A673 (cell line): ENCODE measurements at regions not wholly inside any gene's neighbourhood (a gene's known extent, or its start where the extent isn't known, plus 50 kb on each side); places are given as distances from the start of the nearest gene placed in this dataset.

Experiments used
- BruUV-seq: library from RNA; stranded (reverse); fragments of 400-500 nt; replicated peaks from 2 replicates; lab custom pipeline; 2021; lab: Mats Ljungman, UMichigan
- CTCF ChIA-PET: fragments of 300-600 bp; sonication (Branson Sonifier 250); formaldehyde crosslinking; loops from one replicate; lab custom pipeline; 2022; ENCODE audit warnings: antibody characterized with exemption; lab: Charles Lee
- POLR2A ChIA-PET: fragments of 300-600 bp; sonication (Branson Sonifier 250); formaldehyde crosslinking; loops from one replicate; lab custom pipeline; 2022; ENCODE audit warnings: antibody characterized with exemption; ENCODE audit not compliant: low non-redundant PET; lab: Charles Lee
- DNase-seq: peaks from one replicate; pipeline ENCODE4 v3.0.0-alpha.2; 2015; ENCODE audit warnings: low spot score
- H3K27ac ChIP-seq: fragments of 200-600 bp; sonication (generic); 2 replicates; pipeline ENCODE4 v1.5.1; 2016; ENCODE audit warnings: mixed run types, low read depth, mild to moderate bottlenecking, mixed read lengths, antibody characterized with exemption, low read length; ENCODE audit not compliant: poor library complexity, severe bottlenecking
- H3K27me3 ChIP-seq: fragments of 200-600 bp; sonication (generic); replicated peaks from 2 replicates; pipeline ENCODE4 v1.6.1; 2017; ENCODE audit warnings: mixed run types, low read depth, mild to moderate bottlenecking, mixed read lengths, antibody characterized with exemption, low read length; ENCODE audit not compliant: insufficient read depth, poor library complexity
- H3K36me3 ChIP-seq: fragments of 200-600 bp; sonication (generic); 2 replicates; pipeline ENCODE4 v1.6.1; 2016; ENCODE audit warnings: mixed run types, mild to moderate bottlenecking, mixed read lengths, antibody characterized with exemption, low read length; ENCODE audit not compliant: insufficient read depth, poor library complexity, severe bottlenecking
- H3K4me1 ChIP-seq: fragments of 200-600 bp; sonication (generic); 2 replicates; pipeline ENCODE4 v1.6.1; 2017; ENCODE audit warnings: mixed run types, mild to moderate bottlenecking, mixed read lengths, antibody characterized with exemption, low read length; ENCODE audit not compliant: insufficient read depth, poor library complexity, severe bottlenecking
- H3K4me3 ChIP-seq: fragments of 200-600 bp; sonication (generic); 2 replicates; pipeline ENCODE4 v1.5.1; 2016; ENCODE audit warnings: low read depth, mixed run types, mild to moderate bottlenecking, mixed read lengths, low read length; ENCODE audit not compliant: poor library complexity, severe bottlenecking
- H3K9me3 ChIP-seq: fragments of 200-600 bp; sonication (generic); 2 replicates; pipeline ENCODE4 v1.6.1; 2016; ENCODE audit warnings: mixed run types, low read depth, mild to moderate bottlenecking, mixed read lengths, antibody characterized with exemption, low read length; ENCODE audit not compliant: poor library complexity, severe bottlenecking
- CTCF ChIP-seq: fragments of 300-800, 200-600 bp; sonication (generic); conservative IDR thresholded peaks from 2 replicates; pipeline ENCODE4 v1.5.1; 2017; ENCODE audit warnings: low read depth, mild to moderate bottlenecking, antibody characterized with exemption, low read length, moderate library complexity, mixed read lengths
- EZH2 ChIP-seq: fragments of 200-600 bp; sonication (generic); IDR thresholded peaks from 2 replicates; pipeline ENCODE4 v1.6.1; 2017; ENCODE audit warnings: borderline replicate concordance, low read depth, mild to moderate bottlenecking, mixed read lengths, antibody characterized with exemption, low read length; ENCODE audit not compliant: poor library complexity, severe bottlenecking
- intact Hi-C: fragments of 100-400 bp; cut with micrococcal nuclease; formaldehyde crosslinking; loops from one replicate; pipeline ENCODE4 v1.10.0; 2022; ENCODE audit not compliant: unreplicated experiment

GRCh38 chr22:49656291-49656851 is 171.3 kb downstream of the BRD1 start:
- no peaks in the 10 kb centered on the region for H3K27me3 ChIP-seq
- TF ChIP-seq EZH2, result no peak
- no peak overlapping the region for H3K4me3 ChIP-seq
- no peak for DNase-seq
- no peaks in the 10 kb centered on the region for H3K4me1 ChIP-seq
- H3K9me3 ChIP-seq, result no peaks in the 10 kb centered on the region
- H3K27ac ChIP-seq, result no peak overlapping the region
- ChIA-PET CTCF (no interaction called here), POLR2A (no interaction called here)
- intact Hi-C loops, result no loop called here
- no TSS peak for BruUV-seq
- H3K36me3 ChIP-seq, result no peaks in the 10 kb centered on the region

- no peaks in the 10 kb centered on the region for H3K9me3 ChIP-seq
- no peak overlapping the region for H3K27ac ChIP-seq
- no peaks in the 10 kb centered on the region for H3K36me3 ChIP-seq
- intact Hi-C loops, result no loop called here
- no peaks in the 10 kb centered on the region for H3K4me1 ChIP-seq
- no peaks in the 10 kb centered on the region for H3K27me3 ChIP-seq
- TF ChIP-seq EZH2, result no peak
- no peak for TF ChIP-seq CTCF
- no TSS peak for BruUV-seq
- DNase-seq, result no peak
- CTCF ChIA-PET, result no interaction called here
- H3K4me3 ChIP-seq, result no peak overlapping the region
- POLR2A ChIA-PET, result no interaction called here
Observed at GRCh38 chr22:49655168-49655812, 172.4 kb downstream of the BRD1 start.

GRCh38 chr22:49650336-49651241 is 177.1 kb downstream of the BRD1 start:
- TF ChIP-seq EZH2 (no peak), CTCF (no peak)
- H3K27me3 ChIP-seq, result no peaks in the 10 kb centered on the region
- no peaks in the 10 kb centered on the region for H3K4me1 ChIP-seq
- CTCF ChIA-PET, result no interaction called here
- no peak for DNase-seq
- H3K27ac ChIP-seq, result no peak overlapping the region
- no peaks in the 10 kb centered on the region for H3K36me3 ChIP-seq
- H3K9me3 ChIP-seq, result no peaks in the 10 kb centered on the region
- BruUV-seq, result no TSS peak
- POLR2A ChIA-PET, result no interaction called here
- intact Hi-C loops, result no loop called here
- no peak overlapping the region for H3K4me3 ChIP-seq
